Activated B cell treated with CpG ODN at 0.5 μM for 24 hours (primary cell): ENCODE measurements at regions not wholly inside any gene's neighbourhood (a gene's known extent, or its start where the extent isn't known, plus 50 kb on each side); places are given as distances from the start of the nearest gene placed in this dataset.

Experiments used
- ATAC-seq: fragments of 200-7000 bp; cut with Tn5 transposase; one replicate; pipeline ENCODE4 v1.10.0; 2021; ENCODE audit warnings: low read depth, mild to moderate bottlenecking, moderate library complexity
- CTCF ChIA-PET: fragments of 350-600 bp; sonication (Branson Sonifier 250); formaldehyde crosslinking; loops from one replicate; lab custom pipeline; 2021; ENCODE audit warnings: antibody characterized with exemption; lab: Charles Lee
- POLR2A ChIA-PET: fragments of 350-600 bp; sonication (Branson Sonifier 250); formaldehyde crosslinking; loops from one replicate; lab custom pipeline; 2021; ENCODE audit warnings: antibody characterized with exemption; lab: Charles Lee
- DNase-seq: peaks from one replicate; pipeline ENCODE4 v3.0.0; 2022
- H3K27ac Mint-ChIP-seq: one replicate; pipeline ENCODE4 v1.8.0; 2020; ENCODE audit warnings: mixed read lengths
- H3K27me3 Mint-ChIP-seq: one replicate; pipeline ENCODE4 v1.8.0; 2021; ENCODE audit warnings: mixed read lengths
- H3K36me3 Mint-ChIP-seq: one replicate; pipeline ENCODE4 v1.8.0; 2021; ENCODE audit warnings: low read depth, mixed read lengths
- H3K4me1 Mint-ChIP-seq: one replicate; pipeline ENCODE4 v1.8.0; 2021; ENCODE audit warnings: mixed read lengths
- H3K4me3 Mint-ChIP-seq: one replicate; pipeline ENCODE4 v1.8.0; 2020; ENCODE audit warnings: mild to moderate bottlenecking, mixed read lengths
- H3K9me3 Mint-ChIP-seq: one replicate; pipeline ENCODE4 v1.8.0; 2020; ENCODE audit warnings: mixed read lengths
- CTCF ChIP-seq: fragments of 200-600 bp; IDR thresholded peaks from one replicate; pipeline ENCODE4 v1.8.0; 2022; ENCODE audit warnings: antibody characterized with exemption, mild to moderate bottlenecking
- intact Hi-C: fragments of 100-400 bp; cut with micrococcal nuclease; formaldehyde crosslinking; loops from one replicate; pipeline ENCODE4 v1.15.1; 2024

GRCh38 chr5:158600679-158601078 lies 499.0 kb downstream of the EBF1 start:
- peaks cover 31% of the 10 kb centered on the region for H3K4me1 Mint-ChIP-seq
- no peak overlapping the region for H3K4me3 Mint-ChIP-seq
- intact Hi-C loops: no loop called here
- no peak for TF ChIP-seq CTCF
- H3K9me3 Mint-ChIP-seq: no peaks in the 10 kb centered on the region
- H3K36me3 Mint-ChIP-seq: no peaks in the 10 kb centered on the region
- POLR2A ChIA-PET: interaction anchor here (1.0 kb wide), 1 partner anchor 8 kb away, joined by 3 read pairs; no protein-coding TSS in a partner anchor
- ATAC-seq (no peak), DNase-seq (no peak)
- CTCF ChIA-PET: no interaction called here
- no peak overlapping the region for H3K27ac Mint-ChIP-seq
- no peaks in the 10 kb centered on the region for H3K27me3 Mint-ChIP-seq

DNA sequence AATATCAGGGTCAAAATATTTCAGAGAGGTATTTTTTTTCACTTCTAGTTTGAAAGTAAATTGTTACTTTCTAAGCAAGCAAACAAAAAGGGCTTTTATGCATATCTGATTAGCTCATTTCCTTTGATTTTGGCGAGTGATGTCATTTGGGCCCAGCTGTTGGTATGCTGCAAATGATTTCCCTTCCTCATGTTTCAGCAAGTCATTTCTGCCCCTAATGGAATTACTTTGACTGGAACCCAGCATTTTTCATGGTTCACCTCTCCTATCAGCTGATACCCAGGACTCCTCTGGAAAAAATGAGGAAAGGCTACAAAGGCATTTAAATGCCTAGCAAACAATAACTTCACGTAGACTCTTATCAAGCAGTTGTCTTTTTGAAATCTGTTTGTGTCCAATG lies 500.6 kb downstream of the EBF1 start:
- Mint-ChIP-seq H3K27me3 (no peaks in the 10 kb centered on the region), H3K36me3 (no peaks in the 10 kb centered on the region), H3K4me3 (no peak overlapping the region), H3K27ac (no peak overlapping the region), H3K9me3 (no peaks in the 10 kb centered on the region), H3K4me1 (peaks cover 31% of the 10 kb centered on the region)
- DNase-seq (no peak), ATAC-seq (no peak)
- intact Hi-C loops: loop anchor here (5.0 kb wide), 1 partner anchor 37 kb away; no protein-coding TSS in a partner anchor
- ChIA-PET CTCF (interaction anchor here (0.6 kb wide), 1 partner anchor 86 kb away, joined by 3 read pairs; no protein-coding TSS in a partner anchor), POLR2A (interaction anchor here (0.7 kb wide), 1 partner anchor 8 kb away, joined by 3 read pairs; no protein-coding TSS in a partner anchor)
- no peak for TF ChIP-seq CTCF

GRCh38 chr5:158594595-158595242 lies 505.0 kb downstream of the EBF1 start:
- peaks cover 35% of the 10 kb centered on the region for H3K4me1 Mint-ChIP-seq
- no peaks in the 10 kb centered on the region for H3K36me3 Mint-ChIP-seq
- no peak for DNase-seq
- ATAC-seq: no peak
- H3K27me3 Mint-ChIP-seq: no peaks in the 10 kb centered on the region
- intact Hi-C loops: loop anchor here (5.0 kb wide), 1 partner anchor 32 kb away; no protein-coding TSS in a partner anchor
- no peak overlapping the region for H3K4me3 Mint-ChIP-seq
- no peaks in the 10 kb centered on the region for H3K9me3 Mint-ChIP-seq
- no peak for TF ChIP-seq CTCF
- no peak overlapping the region for H3K27ac Mint-ChIP-seq
- ChIA-PET CTCF (no interaction called here), POLR2A (no interaction called here)

GRCh38 chr5:158593925-158594324 lies 505.8 kb downstream of the EBF1 start:
- DNase-seq: no peak

More at GRCh38 chr5:158593925-158594324, 505.8 kb downstream of the EBF1 start:
- Mint-ChIP-seq H3K4me1 (peaks cover 32% of the 10 kb centered on the region), H3K27me3 (no peaks in the 10 kb centered on the region), H3K27ac (no peak overlapping the region), H3K9me3 (no peaks in the 10 kb centered on the region), H3K36me3 (no peaks in the 10 kb centered on the region), H3K4me3 (no peak overlapping the region)
- no peak for TF ChIP-seq CTCF
- intact Hi-C loops: no loop called here
- POLR2A ChIA-PET: no interaction called here
- no peak for ATAC-seq
- CTCF ChIA-PET: no interaction called here
